AG04450 (cell line): ENCODE measurements at regions not wholly inside any gene's neighbourhood (a gene's known extent, or its start where the extent isn't known, plus 50 kb on each side); places are given as distances from the start of the nearest gene placed in this dataset.

ENCODE experiments used
- CTCF ChIA-PET: fragments of 300-600, 350-600 bp; formaldehyde crosslinking; extraction: SDS; loops from one replicate; lab custom pipeline; 2022; ENCODE audit warnings: antibody characterized with exemption, inconsistent platforms; lab: Charles Lee
- POLR2A ChIA-PET: fragments of 350-600 bp; formaldehyde crosslinking; extraction: SDS; loops from one replicate; lab custom pipeline; 2021; ENCODE audit warnings: antibody characterized with exemption, inconsistent platforms; lab: Yijun Ruan, JAX
- DNase-seq: peaks from one replicate; pipeline ENCODE4 v3.0.0-alpha.2; 2011; ENCODE audit warnings: low read depth, low spot score
- H3K27ac ChIP-seq: one replicate; pipeline ENCODE4 v1.5.1; 2012; ENCODE audit warnings: low read depth, low read length, control low read depth
- H3K27me3 ChIP-seq: one replicate; pipeline ENCODE4 v1.6.0; 2012; ENCODE audit warnings: low read length; ENCODE audit not compliant: control insufficient read depth, insufficient read depth
- H3K4me3 ChIP-seq: 2 replicates; pipeline ENCODE4 v1.5.1; 2011; ENCODE audit warnings: mild to moderate bottlenecking, low read depth, low read length, control low read depth
- H3K9me3 ChIP-seq: 2 replicates; pipeline ENCODE4 v1.5.1; 2012; ENCODE audit warnings: low read length; ENCODE audit not compliant: control insufficient read depth, insufficient read depth
- TF ChIP-seq, protein P1 (sequence below): IDR thresholded peaks from 2 replicates; pipeline ENCODE4 v1.5.1; 2011; ENCODE audit warnings: low read depth, low read length, control low read depth, inconsistent platforms

DNA sequence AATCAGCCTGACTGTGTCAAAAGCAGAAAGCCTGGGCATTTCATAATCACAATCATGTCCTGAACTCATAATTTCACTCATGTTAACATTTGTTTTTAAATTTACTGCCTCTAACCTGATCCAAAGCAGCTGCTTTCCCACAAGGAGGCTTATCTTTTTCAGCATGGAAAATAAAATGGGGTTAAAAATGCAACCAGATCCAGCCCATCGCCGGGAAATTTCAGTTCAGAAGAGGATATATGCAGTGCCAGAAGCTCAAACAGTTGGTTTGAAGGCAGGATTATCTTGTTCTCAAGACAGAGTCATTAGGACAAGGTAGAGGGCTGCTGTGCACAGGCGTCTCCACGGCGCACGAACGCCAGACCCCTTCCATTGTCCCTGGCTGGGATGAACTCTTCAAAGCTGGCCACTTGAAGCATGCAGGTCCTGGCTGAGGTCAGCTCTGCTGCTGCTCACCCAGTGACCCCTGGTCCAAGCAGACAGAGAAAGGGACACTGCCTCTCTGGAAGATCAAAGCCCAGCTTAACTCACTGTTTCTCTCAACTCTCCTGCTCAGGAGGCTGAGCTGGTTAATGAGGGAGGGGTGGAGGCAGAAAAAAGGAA, 191.1 kb upstream of the HEY2 start:
- TF ChIP-seq, protein P1, sequence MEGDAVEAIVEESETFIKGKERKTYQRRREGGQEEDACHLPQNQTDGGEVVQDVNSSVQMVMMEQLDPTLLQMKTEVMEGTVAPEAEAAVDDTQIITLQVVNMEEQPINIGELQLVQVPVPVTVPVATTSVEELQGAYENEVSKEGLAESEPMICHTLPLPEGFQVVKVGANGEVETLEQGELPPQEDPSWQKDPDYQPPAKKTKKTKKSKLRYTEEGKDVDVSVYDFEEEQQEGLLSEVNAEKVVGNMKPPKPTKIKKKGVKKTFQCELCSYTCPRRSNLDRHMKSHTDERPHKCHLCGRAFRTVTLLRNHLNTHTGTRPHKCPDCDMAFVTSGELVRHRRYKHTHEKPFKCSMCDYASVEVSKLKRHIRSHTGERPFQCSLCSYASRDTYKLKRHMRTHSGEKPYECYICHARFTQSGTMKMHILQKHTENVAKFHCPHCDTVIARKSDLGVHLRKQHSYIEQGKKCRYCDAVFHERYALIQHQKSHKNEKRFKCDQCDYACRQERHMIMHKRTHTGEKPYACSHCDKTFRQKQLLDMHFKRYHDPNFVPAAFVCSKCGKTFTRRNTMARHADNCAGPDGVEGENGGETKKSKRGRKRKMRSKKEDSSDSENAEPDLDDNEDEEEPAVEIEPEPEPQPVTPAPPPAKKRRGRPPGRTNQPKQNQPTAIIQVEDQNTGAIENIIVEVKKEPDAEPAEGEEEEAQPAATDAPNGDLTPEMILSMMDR: no peak
- ChIA-PET POLR2A (no interaction called here), CTCF (no interaction called here)
- H3K27me3 ChIP-seq: no peaks in the 10 kb centered on the region
- DNase-seq: no peak
- no peak overlapping the region for H3K27ac ChIP-seq
- H3K9me3 ChIP-seq: no peaks in the 10 kb centered on the region
- H3K4me3 ChIP-seq: no peak overlapping the region

- no peak for DNase-seq
- Histone ChIP-seq H3K27ac (no peak overlapping the region), H3K4me3 (no peak overlapping the region), H3K27me3 (no peaks in the 10 kb centered on the region), H3K9me3 (no peaks in the 10 kb centered on the region)
- POLR2A ChIA-PET: no interaction called here
- TF ChIP-seq, protein P1: no peak
- CTCF ChIA-PET: no interaction called here
Observed at GRCh38 chr6:125558907-125559306, 190.5 kb upstream of the HEY2 start.

DNA sequence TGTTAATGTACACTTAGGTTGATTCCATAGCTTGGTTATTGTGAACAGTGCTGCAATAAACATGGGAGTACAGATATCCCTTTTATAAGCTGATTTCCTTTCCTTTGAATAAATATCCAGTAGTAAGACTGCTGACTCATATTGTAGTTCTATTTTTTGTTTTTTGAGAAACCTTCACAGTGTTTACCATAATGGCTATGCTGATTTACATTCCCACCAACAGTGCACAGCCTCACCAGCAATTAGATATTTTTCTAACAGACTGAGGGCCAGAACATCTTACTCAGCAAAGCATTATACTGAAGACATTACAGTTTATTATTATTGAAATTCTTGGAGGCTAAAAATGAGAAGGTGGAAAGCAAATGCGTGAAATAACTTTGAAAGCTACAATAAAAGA, 187.3 kb upstream of the HEY2 start:
- Histone ChIP-seq H3K27me3 (no peaks in the 10 kb centered on the region), H3K4me3 (no peak overlapping the region), H3K27ac (no peak overlapping the region), H3K9me3 (no peaks in the 10 kb centered on the region)
- TF ChIP-seq, protein P1: no peak
- DNase-seq: no peak
- POLR2A ChIA-PET: no interaction called here
- CTCF ChIA-PET: no interaction called here

DNA sequence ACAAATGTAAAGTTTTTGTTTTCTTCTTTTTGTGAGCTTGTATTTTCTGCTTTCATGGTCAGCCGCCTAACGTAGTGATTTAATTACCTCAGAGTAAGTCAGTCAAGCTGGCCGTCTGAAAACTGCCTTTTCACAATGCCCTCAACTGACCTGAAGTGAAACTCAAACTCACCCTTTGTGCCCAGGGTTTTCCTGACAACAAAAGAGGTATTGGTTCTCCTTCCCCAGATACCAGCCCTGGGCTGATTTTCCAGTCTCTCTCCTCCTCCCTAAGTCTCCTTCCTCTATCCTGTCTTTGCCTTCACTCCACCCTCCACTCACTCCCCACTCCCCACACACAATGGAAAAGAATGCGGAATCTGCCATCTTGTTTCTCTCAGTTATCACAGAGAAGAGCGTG, 184.5 kb upstream of the HEY2 start:
- TF ChIP-seq, protein P1: no peak
- CTCF ChIA-PET: no interaction called here

GRCh38 chr6:125567407-125567806, 182.0 kb upstream of the HEY2 start:
- ChIA-PET POLR2A (no interaction called here), CTCF (no interaction called here)
- H3K27ac ChIP-seq: no peak overlapping the region
- H3K4me3 ChIP-seq: no peak overlapping the region
- DNase-seq: no peak
- no peaks in the 10 kb centered on the region for H3K27me3 ChIP-seq
- no peaks in the 10 kb centered on the region for H3K9me3 ChIP-seq
- TF ChIP-seq, protein P1: no peak

More for the DNA sequence above, 184.5 kb upstream of the HEY2 start:
- Histone ChIP-seq H3K27me3 (no peaks in the 10 kb centered on the region), H3K4me3 (no peak overlapping the region), H3K9me3 (no peaks in the 10 kb centered on the region), H3K27ac (no peak overlapping the region)
- DNase-seq: no peak
- POLR2A ChIA-PET: no interaction called here
